ENCODE measurements at regions not wholly inside any gene's neighbourhood (a gene's known extent, or its start where the extent isn't known, plus 50 kb on each side); places are given as distances from the start of the nearest gene placed in this dataset.
"Not testable (repeated sequence)": the region's sequence is repeated elsewhere in the genome, so short reads cannot be mapped to it uniquely, and the experiment has no call there.

DNA sequence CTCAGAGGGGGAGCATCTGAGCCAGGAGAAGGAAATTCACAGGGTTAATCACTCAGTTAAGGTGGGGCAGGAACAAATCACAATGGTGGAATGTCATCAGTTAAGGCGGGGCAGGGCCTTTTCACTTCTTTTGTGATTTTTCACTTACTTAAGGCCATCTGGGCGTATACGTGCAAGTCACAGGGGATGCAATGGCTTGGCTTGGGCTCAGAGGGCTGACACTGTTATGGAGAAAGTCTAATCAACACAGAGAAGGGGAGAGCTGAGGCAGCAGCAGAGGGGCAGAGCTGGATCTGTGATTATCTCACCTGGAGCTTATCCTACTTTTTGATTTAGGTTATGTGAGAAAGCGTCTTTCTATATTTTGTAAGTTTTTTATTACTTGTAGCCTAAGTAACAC, 350.1 kb downstream of the NSUN3 start:
- not testable (repeated sequence) for TF ChIP-seq POLR2AphosphoS5 (IDR thresholded peaks at IDR 0.05; ENCODE audit: borderline replicate concordance, low read depth, low read length); EZH2 (IDR thresholded peaks at IDR 0.05)

All from SK-N-MC (cell line).